GM18861 (cell line): ENCODE measurements at regions not wholly inside any gene's neighbourhood (a gene's known extent, or its start where the extent isn't known, plus 50 kb on each side); places are given as distances from the start of the nearest gene placed in this dataset.

Experiments used
- ATAC-seq: cut with Tn5 transposase; IDR thresholded peaks from one replicate; pipeline ENCODE4 v1.9.1; 2021; ENCODE audit not compliant: unreplicated experiment

DNA sequence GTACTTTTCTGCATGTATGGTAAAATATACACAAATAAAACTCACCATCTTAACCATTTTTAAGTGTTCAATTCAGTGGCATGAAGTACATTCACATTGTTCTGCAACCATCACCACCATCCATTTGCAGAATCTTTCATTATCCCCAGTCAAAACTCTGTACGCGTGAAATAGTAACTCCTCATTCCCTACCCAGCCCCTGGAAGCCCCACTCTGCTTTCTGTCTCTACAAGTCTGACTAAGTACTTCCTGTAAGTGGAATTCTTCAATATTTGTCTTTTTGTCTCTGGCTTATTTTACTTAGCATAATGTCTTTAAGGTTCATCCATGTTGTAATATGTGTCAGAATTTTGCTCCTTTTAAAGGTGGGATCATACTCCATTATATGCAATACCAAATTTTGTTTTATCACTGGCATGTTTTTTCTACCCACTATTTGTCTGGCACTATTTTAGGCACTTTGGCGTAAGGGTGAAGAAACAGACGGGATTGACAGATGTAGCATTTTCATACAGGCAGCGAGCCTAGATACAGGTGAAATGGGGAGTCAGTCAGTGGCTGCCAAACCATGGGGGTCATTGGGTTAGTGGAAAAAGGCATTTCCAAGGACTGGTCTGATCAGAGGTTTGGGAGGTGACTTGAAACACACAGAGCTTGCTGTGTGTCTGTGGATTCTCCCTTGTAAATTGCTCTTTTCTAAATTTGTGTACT lies 163.2 kb upstream of the MYCN start:
- ATAC-seq, result no peak

GRCh38 chr2:15777795-15778371 lies 162.5 kb upstream of the MYCN start:
- ATAC-seq, result no peak

DNA sequence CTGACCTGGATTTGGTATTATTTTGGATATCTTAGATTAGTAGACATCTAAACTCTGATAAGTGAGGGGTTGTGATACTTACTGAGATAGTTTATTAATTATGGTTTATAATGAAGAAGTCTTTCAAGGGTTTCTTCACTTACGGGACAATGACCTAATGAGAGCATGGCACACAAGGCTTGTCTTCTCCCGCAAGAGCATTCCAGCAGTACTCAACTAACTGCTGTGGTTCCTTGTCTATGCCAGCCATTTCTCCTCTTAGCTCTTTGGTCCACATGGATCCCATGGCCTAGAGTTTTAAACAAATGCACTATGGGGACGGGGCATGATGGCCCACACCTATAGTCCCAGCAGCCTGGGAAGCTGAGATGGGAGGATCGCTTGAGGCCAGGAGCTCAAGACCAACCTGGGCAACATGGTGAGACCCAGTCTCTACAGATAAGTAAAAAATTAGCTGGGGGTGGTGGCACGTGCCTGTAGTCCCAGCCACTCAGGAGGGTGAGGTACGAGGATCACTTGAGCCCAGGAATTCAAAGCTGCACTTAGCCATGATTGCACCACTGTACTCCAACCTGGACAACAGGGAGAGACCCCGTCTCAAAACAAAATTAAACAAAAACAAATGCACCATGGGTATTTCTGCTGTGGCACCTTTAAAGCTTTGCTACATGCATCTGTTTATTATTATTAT lies 161.7 kb upstream of the MYCN start:
- ATAC-seq, result no peak

GRCh38 chr2:15779381-15780041 lies 160.8 kb upstream of the MYCN start:
- ATAC-seq, result no peak

DNA sequence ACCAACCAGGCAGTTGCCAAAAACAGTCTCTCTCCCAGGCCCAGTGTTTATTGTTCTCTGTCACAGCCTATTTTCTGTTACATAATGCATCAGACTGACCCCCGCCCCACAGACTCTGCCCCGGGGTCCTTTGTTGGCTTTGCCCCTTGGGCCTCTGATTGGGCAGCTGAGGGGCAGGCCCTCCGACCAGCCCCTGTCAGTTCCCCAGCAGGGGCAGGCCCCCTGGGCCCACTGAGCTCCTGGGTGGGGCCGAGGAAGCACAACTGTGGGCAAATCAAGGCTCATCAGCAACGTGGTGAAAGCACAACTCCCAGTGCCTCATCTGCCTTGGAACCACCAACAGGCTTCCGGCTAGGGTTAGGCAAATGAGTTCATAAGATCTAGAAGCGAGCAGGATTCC lies 160.1 kb upstream of the MYCN start:
- no peak for ATAC-seq

DNA sequence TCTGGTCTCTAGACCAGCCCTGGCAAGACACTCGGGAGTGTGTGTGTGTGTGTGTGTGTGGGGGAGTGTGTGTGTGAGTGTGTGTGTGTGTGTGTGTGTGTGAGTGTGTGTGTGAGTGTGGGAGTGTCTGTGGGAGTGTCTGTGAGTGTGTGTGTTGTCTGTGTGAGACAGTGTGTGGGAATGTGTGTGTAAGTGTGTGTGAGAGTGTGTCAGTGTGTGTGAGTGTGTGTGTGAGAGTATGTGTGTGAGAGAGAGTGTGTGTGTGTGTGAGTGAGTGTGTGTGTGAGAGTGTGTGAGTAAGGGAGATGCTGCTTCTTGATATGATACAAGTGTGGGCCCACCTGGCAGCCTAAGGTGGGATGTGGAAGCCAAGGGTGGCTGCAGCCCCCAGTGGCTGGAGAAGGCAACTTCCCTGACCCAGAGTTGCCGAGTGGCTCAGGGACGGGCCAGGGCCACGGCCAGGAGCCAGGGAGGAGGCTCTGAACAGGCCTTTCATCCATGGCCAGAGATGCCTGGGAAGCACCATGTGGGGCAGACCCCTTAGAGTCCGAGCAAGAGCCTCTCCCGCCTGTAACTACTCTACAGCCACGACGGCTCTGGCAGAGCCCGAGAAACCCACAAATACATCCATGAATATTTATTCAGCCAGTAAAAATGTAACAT lies 159.3 kb upstream of the MYCN start:
- no peak for ATAC-seq

GRCh38 chr2:15782009-15782751 lies 158.2 kb upstream of the MYCN start:
- no peak for ATAC-seq

GRCh38 chr2:15782769-15783294 lies 157.5 kb upstream of the MYCN start:
- no peak for ATAC-seq

DNA sequence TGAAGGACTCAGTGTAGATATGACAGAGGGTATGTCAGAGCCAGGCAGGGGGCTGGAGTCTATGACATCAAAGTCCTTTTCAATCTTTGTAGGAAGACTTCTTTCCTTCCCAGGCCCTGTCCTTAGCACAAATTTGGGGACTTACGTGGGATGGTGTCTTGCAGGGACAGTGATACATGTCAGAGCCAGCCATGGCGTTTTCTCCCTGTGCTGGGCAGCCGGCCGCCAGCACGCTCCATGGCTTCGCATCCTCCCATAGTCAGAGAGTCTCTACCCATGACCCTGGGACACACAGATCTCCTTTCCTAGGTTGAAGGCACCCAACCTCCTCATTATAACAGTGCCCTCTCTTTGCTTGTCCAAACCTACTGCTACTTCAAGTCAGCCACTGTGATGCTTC lies 156.9 kb upstream of the MYCN start:
- no peak for ATAC-seq

DNA sequence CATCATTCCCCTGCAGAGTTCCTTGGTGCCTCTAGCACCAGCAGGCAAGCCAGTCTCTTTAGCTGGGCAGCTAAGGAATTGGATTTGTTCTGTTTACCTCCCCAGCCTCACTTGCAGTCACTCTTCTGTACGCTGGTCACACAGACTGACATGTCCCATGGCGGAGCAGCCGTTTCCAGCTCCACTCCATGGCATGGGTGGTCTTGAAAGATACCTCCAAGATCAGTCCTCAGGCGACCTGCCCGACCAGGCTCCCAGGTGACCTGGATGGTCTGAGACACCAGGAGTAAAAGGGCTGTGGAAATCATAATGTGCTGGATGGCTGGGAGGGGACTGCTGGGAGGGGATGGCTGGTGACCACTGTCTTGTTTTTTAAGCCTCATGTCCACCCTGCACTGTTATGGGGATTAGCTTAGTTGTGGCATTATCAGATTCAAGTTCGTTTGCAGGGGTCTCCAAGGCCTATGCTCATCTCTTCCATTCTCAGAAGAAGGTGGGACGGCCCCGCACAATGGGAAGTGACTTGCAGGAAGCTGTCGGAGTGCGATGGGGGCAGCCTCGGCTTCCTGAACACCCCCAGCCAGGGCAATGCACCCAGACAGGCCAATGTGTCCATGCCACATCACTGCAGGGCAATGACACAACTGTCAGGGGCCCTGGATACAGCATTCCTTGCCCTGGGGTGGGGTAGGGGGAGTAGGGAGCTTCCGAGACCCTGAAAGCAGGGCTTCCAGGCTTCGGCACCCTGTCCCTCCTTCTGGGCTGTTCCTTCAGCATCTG lies 156.1 kb upstream of the MYCN start:
- no peak for ATAC-seq

GRCh38 chr2:15784886-15785801 lies 155.2 kb upstream of the MYCN start:
- no peak for ATAC-seq

- no peak for ATAC-seq
Measured at GRCh38 chr2:15786003-15786654, 154.2 kb upstream of the MYCN start.

- no peak for ATAC-seq
Measured at GRCh38 chr2:15786901-15787300, 153.4 kb upstream of the MYCN start.

- no peak for ATAC-seq
Measured at GRCh38 chr2:15787535-15788454, 152.6 kb upstream of the MYCN start.

DNA sequence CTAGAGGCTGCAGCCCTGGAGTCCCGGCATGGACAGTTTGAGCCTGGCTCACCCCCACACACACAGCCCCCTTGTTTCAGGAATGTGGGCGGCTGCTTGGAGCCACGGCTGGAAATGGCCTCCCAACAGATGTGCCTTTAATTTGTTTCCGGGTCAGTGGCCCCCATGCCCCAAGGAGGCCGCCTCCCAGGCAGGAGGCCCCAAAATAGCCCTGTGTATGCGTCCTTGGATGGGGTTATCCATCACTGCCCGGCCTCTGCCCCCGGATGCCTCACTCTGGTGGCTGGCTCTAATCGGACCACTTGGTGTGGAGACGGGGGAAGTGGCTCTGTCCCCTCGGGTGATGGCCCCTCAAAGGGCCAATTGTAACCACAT lies 151.9 kb upstream of the MYCN start:
- no peak for ATAC-seq

DNA sequence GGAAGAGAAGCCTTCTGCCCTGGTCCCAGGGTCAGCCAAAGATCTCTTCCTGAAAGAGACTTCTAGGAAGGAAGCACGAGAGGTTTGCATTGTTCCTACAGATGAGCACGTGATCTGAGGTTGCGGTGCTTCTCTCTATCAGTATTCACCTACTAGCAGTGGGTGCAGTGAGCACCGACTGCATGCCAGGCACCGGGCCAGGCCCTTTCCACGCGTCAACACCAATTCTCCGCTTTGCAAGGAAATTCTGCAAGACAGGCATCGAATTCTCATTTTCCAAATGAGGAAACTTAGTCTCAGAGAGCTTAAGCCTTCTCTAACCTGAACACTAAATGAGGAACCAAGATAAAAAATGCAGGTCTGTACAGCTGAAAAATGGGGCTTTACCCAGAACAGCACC lies 151.5 kb upstream of the MYCN start:
- no peak for ATAC-seq
